ENCODE measurements at regions not wholly inside any gene's neighbourhood (a gene's known extent, or its start where the extent isn't known, plus 50 kb on each side); places are given as distances from the start of the nearest gene placed in this dataset.

- no peak overlapping the region for H3K27ac ChIP-seq
- no peaks in the 10 kb centered on the region for H3K9me3 ChIP-seq (replicated peaks)
- H3K27me3 ChIP-seq (replicated peaks), result no peaks in the 10 kb centered on the region
- no peak overlapping the region for H3K4me3 ChIP-seq
- no peaks in the 10 kb centered on the region for H3K36me3 ChIP-seq
- H3K4me1 ChIP-seq (replicated peaks), result peaks cover 24% of the 10 kb centered on the region
- DNase-seq (ENCODE audit: low read depth in 1 of 2, low spot score in 2 of 2), result no peak
Observed at GRCh38 chr10:10798102-10798863, 219.4 kb upstream of the CELF2 start.

- H3K27me3 ChIP-seq (replicated peaks), result no peaks in the 10 kb centered on the region
- peaks cover 24% of the 10 kb centered on the region for H3K4me1 ChIP-seq (replicated peaks)
- H3K9me3 ChIP-seq (replicated peaks), result no peaks in the 10 kb centered on the region
- H3K4me3 ChIP-seq, result no peak overlapping the region
- no peak for DNase-seq (ENCODE audit: low read depth in 1 of 2, low spot score in 2 of 2)
- no peak overlapping the region for H3K27ac ChIP-seq
- no peaks in the 10 kb centered on the region for H3K36me3 ChIP-seq
Observed at GRCh38 chr10:10798864-10799192, 218.8 kb upstream of the CELF2 start.

GRCh38 chr10:10800961-10801360 is 216.7 kb upstream of the CELF2 start:
- Histone ChIP-seq H3K27ac (no peak overlapping the region), H3K36me3 (no peaks in the 10 kb centered on the region), H3K4me1 (replicated peaks) (peaks cover 35% of the 10 kb centered on the region), H3K27me3 (replicated peaks) (no peaks in the 10 kb centered on the region), H3K4me3 (no peak overlapping the region), H3K9me3 (replicated peaks) (no peaks in the 10 kb centered on the region)
- DNase-seq (ENCODE audit: low read depth in 1 of 2, low spot score in 2 of 2), result no peak

GRCh38 chr10:10803278-10803677 is 214.4 kb upstream of the CELF2 start:
- Histone ChIP-seq H3K27ac (no peak overlapping the region), H3K4me1 (replicated peaks) (peaks cover 26% of the 10 kb centered on the region), H3K27me3 (replicated peaks) (no peaks in the 10 kb centered on the region), H3K9me3 (replicated peaks) (no peaks in the 10 kb centered on the region), H3K36me3 (no peaks in the 10 kb centered on the region), H3K4me3 (no peak overlapping the region)
- DNase-seq (ENCODE audit: low read depth in 1 of 2, low spot score in 2 of 2), result no peak

- no peak overlapping the region for H3K27ac ChIP-seq
- H3K27me3 ChIP-seq (replicated peaks), result no peaks in the 10 kb centered on the region
- no peaks in the 10 kb centered on the region for H3K9me3 ChIP-seq (replicated peaks)
- H3K4me3 ChIP-seq, result no peak overlapping the region
- H3K4me1 ChIP-seq (replicated peaks), result peaks cover 26% of the 10 kb centered on the region
- H3K36me3 ChIP-seq, result no peaks in the 10 kb centered on the region
- DNase-seq (ENCODE audit: low read depth in 1 of 2, low spot score in 2 of 2), result no peak
Observed at GRCh38 chr10:10804061-10804460, 213.6 kb upstream of the CELF2 start.

- peaks cover 26% of the 10 kb centered on the region for H3K4me1 ChIP-seq (replicated peaks)
- H3K9me3 ChIP-seq (replicated peaks), result no peaks in the 10 kb centered on the region
- H3K27ac ChIP-seq, result peak overlapping the region; percentile 60
- H3K36me3 ChIP-seq, result no peaks in the 10 kb centered on the region
- DNase-seq (ENCODE audit: low read depth in 1 of 2, low spot score in 2 of 2), result peak; percentile 83 to 86
- no peaks in the 10 kb centered on the region for H3K27me3 ChIP-seq (replicated peaks)
- H3K4me3 ChIP-seq, result no peak overlapping the region
Observed at GRCh38 chr10:10804998-10805740, 212.5 kb upstream of the CELF2 start.

GRCh38 chr10:10807106-10807505 is 210.6 kb upstream of the CELF2 start:
- Histone ChIP-seq H3K4me1 (replicated peaks) (peaks cover 26% of the 10 kb centered on the region), H3K36me3 (no peaks in the 10 kb centered on the region), H3K27me3 (replicated peaks) (no peaks in the 10 kb centered on the region), H3K4me3 (no peak overlapping the region), H3K9me3 (replicated peaks) (no peaks in the 10 kb centered on the region), H3K27ac (no peak overlapping the region)
- no peak for DNase-seq (ENCODE audit: low read depth in 1 of 2, low spot score in 2 of 2)

GRCh38 chr10:10811562-10811961 is 206.1 kb upstream of the CELF2 start:
- Histone ChIP-seq H3K4me3 (no peak overlapping the region), H3K27ac (no peak overlapping the region), H3K4me1 (replicated peaks) (peaks cover 14% of the 10 kb centered on the region), H3K36me3 (no peaks in the 10 kb centered on the region), H3K9me3 (replicated peaks) (no peaks in the 10 kb centered on the region), H3K27me3 (replicated peaks) (no peaks in the 10 kb centered on the region)
- DNase-seq (ENCODE audit: low read depth in 1 of 2, low spot score in 2 of 2), result no peak

- H3K36me3 ChIP-seq, result no peaks in the 10 kb centered on the region
- DNase-seq (ENCODE audit: low read depth in 1 of 2, low spot score in 2 of 2), result no peak
- H3K27me3 ChIP-seq (replicated peaks), result no peaks in the 10 kb centered on the region
- no peak overlapping the region for H3K4me3 ChIP-seq
- no peaks in the 10 kb centered on the region for H3K9me3 ChIP-seq (replicated peaks)
- H3K27ac ChIP-seq, result no peak overlapping the region
- H3K4me1 ChIP-seq (replicated peaks), result peaks cover 14% of the 10 kb centered on the region
Observed at GRCh38 chr10:10813656-10814055, 204.0 kb upstream of the CELF2 start.

- H3K4me3 ChIP-seq, result no peak overlapping the region
- H3K9me3 ChIP-seq (replicated peaks), result no peaks in the 10 kb centered on the region
- no peaks in the 10 kb centered on the region for H3K36me3 ChIP-seq
- no peak for DNase-seq (ENCODE audit: low read depth in 1 of 2, low spot score in 2 of 2)
- H3K4me1 ChIP-seq (replicated peaks), result peaks cover 14% of the 10 kb centered on the region
- H3K27ac ChIP-seq, result no peak overlapping the region
- H3K27me3 ChIP-seq (replicated peaks), result no peaks in the 10 kb centered on the region
Observed at GRCh38 chr10:10814069-10814468, 203.6 kb upstream of the CELF2 start.

GRCh38 chr10:10816447-10816846 is 201.2 kb upstream of the CELF2 start:
- Histone ChIP-seq H3K9me3 (replicated peaks) (no peaks in the 10 kb centered on the region), H3K36me3 (no peaks in the 10 kb centered on the region), H3K27me3 (replicated peaks) (no peaks in the 10 kb centered on the region), H3K4me1 (replicated peaks) (peaks cover 14% of the 10 kb centered on the region), H3K4me3 (no peak overlapping the region), H3K27ac (no peak overlapping the region)
- no peak for DNase-seq (ENCODE audit: low read depth in 1 of 2, low spot score in 2 of 2)

- Histone ChIP-seq H3K36me3 (no peaks in the 10 kb centered on the region), H3K9me3 (replicated peaks) (no peaks in the 10 kb centered on the region), H3K4me1 (replicated peaks) (peaks cover 14% of the 10 kb centered on the region), H3K27ac (no peak overlapping the region), H3K4me3 (no peak overlapping the region), H3K27me3 (replicated peaks) (no peaks in the 10 kb centered on the region)
- no peak for DNase-seq (ENCODE audit: low read depth in 1 of 2, low spot score in 2 of 2)
Observed at GRCh38 chr10:10817609-10818008, 200.1 kb upstream of the CELF2 start.

GRCh38 chr10:10818082-10818481 is 199.6 kb upstream of the CELF2 start:
- Histone ChIP-seq H3K9me3 (replicated peaks) (no peaks in the 10 kb centered on the region), H3K27ac (no peak overlapping the region), H3K4me3 (no peak overlapping the region), H3K4me1 (replicated peaks) (peaks cover 14% of the 10 kb centered on the region), H3K36me3 (no peaks in the 10 kb centered on the region), H3K27me3 (replicated peaks) (no peaks in the 10 kb centered on the region)
- no peak for DNase-seq (ENCODE audit: low read depth in 1 of 2, low spot score in 2 of 2)

GRCh38 chr10:10819206-10819856 is 198.3 kb upstream of the CELF2 start:
- H3K27me3 ChIP-seq (replicated peaks), result no peaks in the 10 kb centered on the region
- H3K4me1 ChIP-seq (replicated peaks), result peaks cover 17% of the 10 kb centered on the region
- DNase-seq (ENCODE audit: low read depth in 1 of 2, low spot score in 2 of 2), result no peak
- no peaks in the 10 kb centered on the region for H3K36me3 ChIP-seq
- H3K9me3 ChIP-seq (replicated peaks), result no peaks in the 10 kb centered on the region
- H3K4me3 ChIP-seq, result no peak overlapping the region
- no peak overlapping the region for H3K27ac ChIP-seq
